ENCODE measurements at regions not wholly inside any gene's neighbourhood (a gene's known extent, or its start where the extent isn't known, plus 50 kb on each side); places are given as distances from the start of the nearest gene placed in this dataset.
A peak's percentile ranks its signal among the peaks of the same experiment; 100 is the strongest.

DNA sequence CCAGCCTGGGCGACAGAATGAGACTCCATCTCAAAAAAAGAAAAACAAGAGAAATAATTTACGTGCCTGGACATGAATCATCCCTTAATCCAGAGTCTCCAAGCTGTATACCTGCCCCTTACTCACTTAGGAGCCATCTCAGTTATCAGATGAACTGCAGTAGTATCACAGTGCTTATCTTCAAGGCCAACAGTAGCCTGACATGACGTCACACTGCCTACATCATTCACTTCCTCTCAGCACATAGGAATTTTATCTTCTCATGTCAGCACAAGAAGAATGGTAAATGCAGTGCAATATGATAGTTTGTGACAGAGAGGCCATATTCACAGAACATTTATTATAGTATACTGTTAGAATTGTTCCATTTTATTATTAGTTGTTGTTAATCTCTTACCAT lies 216.6 kb downstream of the SS18 start:
- no peak for DNase-seq

DNA sequence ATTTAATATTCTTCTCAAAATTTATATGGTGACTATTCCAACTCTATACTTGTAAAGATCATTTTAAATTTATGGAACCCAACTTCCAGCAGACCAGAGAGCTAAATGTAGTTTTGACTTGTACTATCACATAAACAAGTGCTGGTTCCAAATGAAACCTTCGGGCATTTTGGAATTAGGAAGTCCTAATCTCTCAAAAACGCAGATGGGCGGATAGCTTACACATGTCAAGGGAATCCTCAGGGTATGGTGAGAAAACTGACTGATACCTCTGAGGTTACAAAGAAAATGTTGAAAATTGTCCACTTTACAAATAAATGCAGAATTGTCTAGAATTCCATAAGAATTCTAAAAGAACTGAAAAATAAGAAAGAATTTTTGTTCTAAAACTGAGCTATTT lies 224.1 kb downstream of the SS18 start:
- DNase-seq: no peak

GRCh38 chr18:25862881-25863600 lies 227.4 kb downstream of the SS18 start:
- DNase-seq: no peak

GRCh38 chr18:25853691-25854433 lies 236.6 kb downstream of the SS18 start:
- DNase-seq: no peak

DNA sequence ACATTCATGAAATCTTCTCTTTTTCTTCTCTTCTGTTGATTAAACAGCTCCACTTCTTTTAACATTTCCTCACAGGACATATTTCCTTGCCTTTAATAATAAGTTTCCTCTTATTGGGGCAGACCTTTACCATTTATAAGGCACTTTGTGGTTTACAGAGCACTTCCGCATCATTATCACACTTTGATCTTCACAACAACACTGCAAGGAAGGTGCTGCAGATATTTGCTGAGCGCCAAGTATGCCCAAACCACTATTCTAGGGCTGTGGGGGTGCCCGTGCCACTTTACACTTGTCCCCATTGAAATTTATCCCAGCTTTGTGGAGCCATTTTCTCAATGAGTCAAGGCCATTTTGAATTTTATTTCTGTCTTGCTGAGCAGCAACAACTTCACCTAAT lies 246.6 kb downstream of the SS18 start:
- no peak for DNase-seq

GRCh38 chr18:25842665-25843064 lies 247.7 kb downstream of the SS18 start:
- DNase-seq: no peak

GRCh38 chr18:25834061-25834460 lies 256.4 kb downstream of the SS18 start:
- DNase-seq: no peak

DNA sequence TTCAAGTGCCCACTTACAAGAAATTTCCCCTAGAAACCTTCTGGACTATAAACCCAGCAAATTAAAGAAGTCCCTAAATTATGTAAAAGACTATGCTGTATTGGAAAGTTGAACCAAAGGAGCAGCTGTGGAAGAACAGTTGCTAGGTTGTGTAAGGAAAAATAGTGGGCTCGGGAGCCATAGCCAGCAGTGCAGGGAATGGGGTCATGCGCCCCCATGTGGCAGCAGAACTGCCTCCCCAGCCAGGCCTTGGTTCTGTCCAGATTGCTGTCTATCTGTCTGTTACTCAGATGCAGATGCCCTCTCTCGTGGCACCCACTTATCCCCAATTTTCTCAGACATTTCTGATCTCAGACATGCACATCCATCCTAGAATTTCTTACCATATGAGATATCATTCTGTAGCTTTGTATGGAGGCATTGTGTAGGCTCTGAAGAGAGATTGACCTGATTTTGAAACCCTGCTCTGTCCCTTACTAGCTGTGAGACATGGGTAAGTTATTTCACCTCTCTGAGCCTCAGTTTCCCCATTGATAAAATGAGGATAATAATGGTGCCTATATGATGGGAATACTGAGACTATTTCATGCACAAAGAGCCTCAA lies 258.3 kb downstream of the SS18 start:
- peak; percentile 42 to 47 for DNase-seq

- DNase-seq: no peak
Observed at GRCh38 chr18:25831301-25831701, 259.1 kb downstream of the SS18 start.

DNA sequence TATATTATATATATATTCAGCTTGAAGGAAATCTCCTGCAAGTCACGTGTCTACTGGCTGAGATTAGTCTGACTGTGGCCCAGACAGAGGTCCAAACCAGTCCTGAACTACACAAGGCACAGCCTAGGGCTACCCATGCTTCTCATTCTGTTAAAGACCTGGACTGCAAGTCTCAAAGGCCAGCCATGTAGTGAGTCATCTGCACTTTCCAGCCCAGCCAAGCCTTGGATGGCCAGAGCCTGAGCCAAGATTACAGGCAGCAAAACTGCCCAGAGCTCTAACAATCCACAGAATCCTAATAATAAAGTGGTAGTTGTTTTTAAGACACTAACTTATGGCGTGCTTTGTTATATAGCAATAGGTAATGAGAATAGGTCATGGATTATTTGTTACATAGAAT lies 259.6 kb downstream of the SS18 start:
- DNase-seq: no peak

GRCh38 chr18:25827961-25828561 lies 262.4 kb downstream of the SS18 start:
- no peak for DNase-seq

DNA sequence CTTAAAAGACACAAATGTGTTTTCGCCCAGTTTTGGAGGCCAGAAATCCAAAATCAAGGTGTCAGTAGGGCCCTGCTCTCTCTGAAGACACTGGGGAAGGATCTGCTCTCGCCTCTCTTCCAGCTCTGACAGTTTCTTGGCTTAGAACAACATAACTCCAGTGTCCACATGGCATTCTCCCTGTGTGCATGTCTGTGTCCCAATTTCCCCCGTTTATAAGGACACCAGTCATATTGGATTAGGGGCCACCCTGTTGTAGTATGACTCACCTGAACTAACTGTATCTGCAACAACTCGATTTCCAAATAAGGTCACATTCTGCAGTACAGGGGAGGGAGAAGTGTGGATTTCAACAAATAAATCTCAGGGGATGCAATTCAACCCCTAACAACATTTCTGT lies 263.2 kb downstream of the SS18 start:
- no peak for DNase-seq

GRCh38 chr18:25826823-25827222 lies 263.6 kb downstream of the SS18 start:
- DNase-seq: no peak

GRCh38 chr18:25825979-25826776 lies 264.2 kb downstream of the SS18 start:
- DNase-seq: no peak

GRCh38 chr18:25825056-25825455 lies 265.4 kb downstream of the SS18 start:
- DNase-seq: no peak

DNA sequence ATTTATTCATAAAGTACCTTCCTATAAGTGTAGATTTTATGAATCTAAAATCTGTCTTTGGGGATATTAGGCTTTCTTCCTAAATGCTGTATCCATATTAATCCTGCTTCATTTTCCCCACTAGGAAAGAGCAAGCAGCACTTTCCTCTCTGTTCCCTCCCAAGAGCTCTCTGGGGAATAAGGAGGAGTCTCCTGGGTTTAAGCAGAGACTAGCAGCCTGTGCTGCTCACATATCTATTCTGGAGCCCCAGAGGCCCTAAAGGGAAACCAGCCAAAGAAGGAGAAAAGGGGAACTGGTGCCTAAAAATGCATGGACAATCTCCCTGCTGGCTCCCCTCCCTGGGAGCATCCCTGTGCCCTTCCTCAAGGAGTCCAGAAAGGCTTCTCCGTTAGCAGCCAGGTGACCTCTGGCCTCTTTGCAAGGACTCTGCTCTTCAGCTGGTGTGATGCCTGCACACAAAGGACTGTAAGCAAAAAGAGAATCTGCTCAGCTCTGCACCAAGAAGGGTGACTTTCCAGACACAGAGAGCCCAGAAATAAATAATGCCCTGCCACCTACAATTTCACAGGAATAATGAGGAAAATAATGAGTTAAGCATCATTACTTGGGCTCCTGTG lies 270.6 kb downstream of the SS18 start:
- no peak for DNase-seq

DNA sequence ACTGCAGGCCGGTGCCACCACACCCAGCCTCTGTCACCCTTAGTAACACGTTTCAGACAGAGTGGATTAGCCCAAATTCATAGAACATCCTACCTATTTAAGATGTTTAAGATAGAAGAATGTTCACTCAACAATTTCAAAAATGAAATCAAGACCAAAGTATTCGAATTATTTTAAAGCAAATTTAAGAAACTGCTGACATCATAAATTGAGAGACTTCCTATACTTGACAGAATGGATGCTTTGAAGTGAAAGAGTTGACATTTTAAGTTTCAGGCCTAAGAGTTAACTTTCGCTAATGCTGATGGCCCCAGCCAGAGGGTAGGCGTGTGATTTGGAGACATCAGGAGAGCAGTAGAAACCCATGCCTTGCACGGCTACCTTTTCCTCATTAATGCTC lies 271.9 kb downstream of the SS18 start:
- DNase-seq: no peak

- DNase-seq: no peak
Observed at GRCh38 chr18:25817546-25818237, 272.7 kb downstream of the SS18 start.

DNA sequence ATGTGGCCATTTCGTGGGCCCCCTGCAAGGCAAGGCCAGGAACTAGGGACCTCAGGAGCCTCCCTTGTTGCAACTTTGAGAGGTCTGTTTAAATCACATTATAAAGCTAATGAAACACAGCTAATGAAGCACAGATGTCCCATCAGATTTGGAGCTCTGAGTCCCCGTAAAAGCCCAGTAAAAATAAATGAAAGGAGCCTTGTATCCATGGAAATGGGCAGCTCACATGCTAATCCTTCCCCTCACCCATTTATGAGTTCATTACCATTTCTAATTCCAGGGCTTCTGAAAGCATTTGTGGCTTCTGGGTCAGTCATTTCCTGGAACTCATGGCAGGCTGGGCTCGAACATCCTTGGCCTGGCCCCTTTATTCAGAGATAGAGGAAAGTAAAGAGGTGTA lies 274.8 kb downstream of the SS18 start:
- DNase-seq: no peak

DNA sequence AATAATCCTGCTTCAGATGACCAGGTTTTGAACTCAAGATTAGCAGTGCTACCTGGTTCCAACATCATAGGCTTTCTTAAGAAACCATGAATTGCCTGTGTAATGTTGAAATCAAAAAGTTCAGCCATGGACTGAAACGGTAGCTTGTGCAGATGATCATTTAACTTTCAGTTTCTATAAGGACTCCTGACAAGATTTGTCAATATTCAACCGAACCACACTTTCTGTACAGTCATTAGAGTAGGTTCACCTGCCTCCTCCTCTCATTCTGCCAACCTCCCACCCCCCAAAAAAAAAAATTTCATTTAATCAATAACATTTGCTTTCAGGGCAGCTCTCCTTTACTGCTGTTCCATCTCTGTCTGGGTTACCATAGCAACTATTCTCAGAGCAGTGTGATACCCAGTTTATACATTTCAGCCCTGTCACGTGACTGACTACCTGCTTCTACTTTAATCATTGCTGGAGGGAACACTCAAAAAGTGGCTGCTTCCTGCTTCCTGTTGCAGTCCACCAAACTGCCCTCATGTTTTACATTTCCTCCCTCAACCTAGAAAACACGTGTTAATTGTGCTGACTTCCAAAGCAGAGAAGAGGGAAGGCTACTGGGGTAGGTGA lies 275.5 kb downstream of the SS18 start:
- no peak for DNase-seq

GRCh38 chr18:25813110-25813509 lies 277.3 kb downstream of the SS18 start:
- DNase-seq: no peak
